GM19025 (cell line): ENCODE measurements at regions not wholly inside any gene's neighbourhood (a gene's known extent, or its start where the extent isn't known, plus 50 kb on each side); places are given as distances from the start of the nearest gene placed in this dataset.

Experiments
- ATAC-seq: cut with Tn5 transposase; IDR thresholded peaks from one replicate; pipeline ENCODE4 v1.9.1; 2021; ENCODE audit warnings: mild to moderate bottlenecking, low read depth, moderate library complexity; ENCODE audit not compliant: unreplicated experiment

- ATAC-seq: no peak
Observed at GRCh38 chr4:122555216-122555615, 65.7 kb downstream of the IL21 start.

- ATAC-seq: no peak
Observed at GRCh38 chr4:122553432-122553831, 67.4 kb downstream of the IL21 start.

GRCh38 chr4:122552898-122553297, 68.0 kb downstream of the IL21 start:
- no peak for ATAC-seq

GRCh38 chr4:122548886-122549630, 71.8 kb downstream of the IL21 start:
- ATAC-seq: no peak

- ATAC-seq: no peak
Observed at GRCh38 chr4:122548452-122548851, 72.4 kb downstream of the IL21 start.

- ATAC-seq: peak; percentile 87
Observed at GRCh38 chr4:122542411-122543236, 78.2 kb downstream of the IL21 start.

- ATAC-seq: peak; percentile 5
Observed at GRCh38 chr4:122541996-122542395, 78.9 kb downstream of the IL21 start.

GRCh38 chr4:122540838-122541237, 80.0 kb downstream of the IL21 start:
- ATAC-seq: no peak

GRCh38 chr4:122539861-122540465, 80.9 kb downstream of the IL21 start:
- no peak for ATAC-seq

GRCh38 chr4:122537388-122538135, 81.0 kb upstream of the IL2 start:
- no peak for ATAC-seq

- no peak for ATAC-seq
Observed at GRCh38 chr4:122536001-122536400, 79.5 kb upstream of the IL2 start.

GRCh38 chr4:122534776-122535175, 78.3 kb upstream of the IL2 start:
- ATAC-seq: no peak

GRCh38 chr4:122533841-122534240, 77.3 kb upstream of the IL2 start:
- no peak for ATAC-seq

GRCh38 chr4:122532766-122533165, 76.2 kb upstream of the IL2 start:
- ATAC-seq: no peak

- no peak for ATAC-seq
Observed at GRCh38 chr4:122531514-122531913, 75.0 kb upstream of the IL2 start.

- no peak for ATAC-seq
Observed at GRCh38 chr4:122531038-122531437, 74.5 kb upstream of the IL2 start.

- ATAC-seq: no peak
Observed at GRCh38 chr4:122528879-122529278, 72.4 kb upstream of the IL2 start.

GRCh38 chr4:122525865-122526264, 69.3 kb upstream of the IL2 start:
- no peak for ATAC-seq

- ATAC-seq: no peak
Observed at GRCh38 chr4:122524176-122524575, 67.7 kb upstream of the IL2 start.

GRCh38 chr4:122522944-122523343, 66.4 kb upstream of the IL2 start:
- ATAC-seq: no peak

- no peak for ATAC-seq
Observed at GRCh38 chr4:122517345-122517744, 60.8 kb upstream of the IL2 start.
